H1 (cell line): ENCODE measurements at regions not wholly inside any gene's neighbourhood (a gene's known extent, or its start where the extent isn't known, plus 50 kb on each side); places are given as distances from the start of the nearest gene placed in this dataset.
"Not testable (repeated sequence)": the region's sequence is repeated elsewhere in the genome, so short reads cannot be mapped to it uniquely, and the experiment has no call there.

Experiments
- CTCF ChIA-PET: fragments of 300-600 bp; sonication (Branson Sonifier 250); formaldehyde crosslinking; loops from one replicate; lab custom pipeline; 2021; ENCODE audit not compliant: partially characterized antibody; lab: Charles Lee
- POLR2A ChIA-PET: fragments of 300-600 bp; sonication (Branson Sonifier 250); formaldehyde crosslinking; loops from one replicate; lab custom pipeline; 2021; ENCODE audit warnings: inconsistent platforms; ENCODE audit not compliant: partially characterized antibody; lab: Charles Lee
- DNase-seq, 2 experiments: peaks; one replicate each; pipeline versions ENCODE4 v3.0.0 to v3.0.0-alpha.2; 2010 to 2022; ENCODE audit warnings: low spot score in 2 of 2, low read depth in 1 of 2, mixed read lengths in 1 of 2
- FAIRE-seq: peaks from 2 replicates; lab custom pipeline; 2011; peaks lifted over from hg19 to GRCh38; lab: Jason Lieb, UNC
- H2AFZ ChIP-seq: 2 replicates; pipeline ENCODE4 v1.8.1; 2012; ENCODE audit warnings: low read length, inconsistent platforms
- H2AK5ac ChIP-seq: 2 replicates; pipeline ENCODE4 v1.6.1; 2013; ENCODE audit warnings: low read depth, low read length
- H2BK120ac ChIP-seq: replicated peaks from 2 replicates; pipeline ENCODE3; 2013; ENCODE audit warnings: low read depth, low read length, inconsistent platforms
- H2BK12ac ChIP-seq: 2 replicates; pipeline ENCODE4 v1.6.1; 2013; ENCODE audit warnings: low read depth, low read length
- H2BK15ac ChIP-seq: 2 replicates; pipeline ENCODE4 v1.6.1; 2013; ENCODE audit warnings: low read length
- H2BK20ac ChIP-seq: 2 replicates; pipeline ENCODE4 v1.6.1; 2013; ENCODE audit warnings: low read length
- H2BK5ac ChIP-seq: 2 replicates; pipeline ENCODE4 v1.6.1; 2013; ENCODE audit warnings: low read depth, low read length
- H3K14ac ChIP-seq: 2 replicates; pipeline ENCODE4 v1.6.1; 2013; ENCODE audit warnings: inconsistent platforms; ENCODE audit not compliant: insufficient read length
- H3K18ac ChIP-seq: 2 replicates; pipeline ENCODE4 v1.6.1; 2013; ENCODE audit warnings: low read length; ENCODE audit errors: extremely low read depth
- H3K23ac ChIP-seq: 2 replicates; pipeline ENCODE4 v1.6.1; 2013; ENCODE audit warnings: inconsistent platforms; ENCODE audit not compliant: insufficient read length
- H3K23me2 ChIP-seq: 2 replicates; pipeline ENCODE4 v1.6.1; 2013; ENCODE audit warnings: low read depth, low read length
- H3K27ac ChIP-seq: 2 replicates; pipeline ENCODE4 v1.6.1; 2011; ENCODE audit warnings: low read depth, low read length, inconsistent platforms
- H3K27me3 ChIP-seq, 4 experiments: replicated peaks in 1 of 4; 1 replicate in 1 of 4; 2 replicates in 3 of 4; pipeline versions ENCODE4 v1.6.1 to v1.8.1; 2011 to 2013; ENCODE audit warnings: low read length in 3 of 4, mild to moderate bottlenecking in 3 of 4, inconsistent platforms in 2 of 4, mixed read lengths in 2 of 4, moderate library complexity in 1 of 4; ENCODE audit not compliant: control insufficient read depth in 3 of 4, insufficient read depth in 3 of 4; ENCODE audit errors: extremely low read depth in 1 of 4
- H3K36me3 ChIP-seq, 4 experiments: 2 replicates each; pipeline versions ENCODE4 v1.6.1 to v1.8.1; 2011 to 2013; ENCODE audit warnings: mild to moderate bottlenecking in 4 of 4, low read length in 3 of 4, moderate library complexity in 2 of 4, control low read depth in 1 of 4, inconsistent platforms in 1 of 4; ENCODE audit not compliant: insufficient read depth in 4 of 4, control insufficient read depth in 2 of 4
- H3K4ac ChIP-seq: replicated peaks from 2 replicates; pipeline ENCODE3; 2013; ENCODE audit warnings: low read length, low read depth, mixed read lengths, inconsistent platforms; ENCODE audit not compliant: insufficient read length
- H3K4me1 ChIP-seq, 4 experiments: replicated peaks in 1 of 4; 1 replicate in 1 of 4; 2 replicates in 3 of 4; pipeline versions ENCODE4 v1.6.1 to v1.8.1; 2011 to 2013; ENCODE audit warnings: low read length in 3 of 4, inconsistent platforms in 2 of 4, mixed read lengths in 1 of 4; ENCODE audit not compliant: insufficient read depth in 4 of 4, control insufficient read depth in 3 of 4
- H3K4me2 ChIP-seq, 2 experiments: 2 replicates each; pipeline versions ENCODE4 v1.6.1 to v1.8.1; 2011 to 2013; ENCODE audit warnings: low read depth in 2 of 2, low read length in 2 of 2, control low read depth in 1 of 2, inconsistent platforms in 1 of 2, mild to moderate bottlenecking in 1 of 2; ENCODE audit not compliant: insufficient read depth in 1 of 2
- H3K4me3 ChIP-seq, 4 experiments: fragments of 200-600, 300-600 bp in 1 of 4; sonication (generic), shearing (Covaris generic), sonication (Bioruptor Twin) in 1 of 4; 2 replicates each; pipeline versions ENCODE4 v1.5.1 to v1.8.1; 2011 to 2016; ENCODE audit warnings: low read length in 4 of 4, low read depth in 3 of 4, control low read depth in 2 of 4, inconsistent platforms in 2 of 4, mild to moderate bottlenecking in 2 of 4, mixed read lengths in 1 of 4, moderate library complexity in 1 of 4; ENCODE audit not compliant: insufficient read depth in 2 of 4; ENCODE audit errors: extremely low read depth in 1 of 4
- H3K56ac ChIP-seq: replicated peaks from 2 replicates; pipeline ENCODE3; 2013; ENCODE audit warnings: low read depth, mild to moderate bottlenecking, mixed read lengths, low read length, inconsistent platforms; ENCODE audit not compliant: insufficient read length
- H3K79me1 ChIP-seq: 2 replicates; pipeline ENCODE4 v1.6.1; 2013; ENCODE audit warnings: low read depth, low read length, control low read depth
- H3K79me2 ChIP-seq, 2 experiments: 2 replicates each; pipeline versions ENCODE4 v1.6.1 to v1.8.1; 2012 to 2013; ENCODE audit warnings: low read length in 2 of 2, mild to moderate bottlenecking in 2 of 2, inconsistent platforms in 1 of 2; ENCODE audit not compliant: insufficient read depth in 2 of 2, control insufficient read depth in 1 of 2
- H3K9ac ChIP-seq, 4 experiments: replicated peaks in 1 of 4; 1 replicate in 1 of 4; 2 replicates in 3 of 4; pipeline versions ENCODE4 v1.6.1 to v1.8.1; 2011 to 2013; ENCODE audit warnings: low read depth in 3 of 4, low read length in 3 of 4, control low read depth in 2 of 4, mild to moderate bottlenecking in 2 of 4, moderate library complexity in 2 of 4, inconsistent platforms in 1 of 4; ENCODE audit errors: extremely low read depth in 1 of 4
- H3K9me3 ChIP-seq, 2 experiments: 2 replicates each; pipeline versions ENCODE4 v1.6.1 to v1.8.1; 2012 to 2013; ENCODE audit warnings: mild to moderate bottlenecking in 2 of 2, moderate library complexity in 2 of 2, control low read depth in 1 of 2, inconsistent platforms in 1 of 2, low read depth in 1 of 2, low read length in 1 of 2, mixed read lengths in 1 of 2; ENCODE audit not compliant: insufficient read depth in 2 of 2
- H4K20me1 ChIP-seq, 2 experiments: replicated peaks in 1 of 2; 2 replicates each; pipeline versions ENCODE3 to v1.8.1; 2011 to 2013; ENCODE audit warnings: inconsistent platforms in 2 of 2, low read length in 2 of 2, mild to moderate bottlenecking in 1 of 2; ENCODE audit not compliant: insufficient read depth in 2 of 2, control insufficient read depth in 1 of 2
- H4K5ac ChIP-seq: 2 replicates; pipeline ENCODE4 v1.6.1; 2013; ENCODE audit warnings: low read length, low read depth, mixed read lengths, inconsistent platforms; ENCODE audit not compliant: insufficient read length
- H4K8ac ChIP-seq: 2 replicates; pipeline ENCODE4 v1.8.0; 2013; ENCODE audit warnings: mild to moderate bottlenecking, moderate library complexity, low read length, inconsistent platforms; ENCODE audit not compliant: insufficient read depth; ENCODE audit errors: extremely low read depth
- H4K91ac ChIP-seq: replicated peaks from 2 replicates; pipeline ENCODE3; 2013; ENCODE audit warnings: low read length, mixed read lengths, inconsistent platforms; ENCODE audit not compliant: insufficient read length
- WGBS, 2 experiments: shearing (Covaris generic) in 1 of 2; methylation state at CpG; one replicate each; pipeline versions ENCODE4 v1.1.6 to v1.1.7; 2013 to 2015; ENCODE audit warnings: low lambda C conversion rate in 2 of 2, mixed read lengths in 2 of 2, inconsistent platforms in 1 of 2, low coverage in 1 of 2, missing lambda C conversion rate in 1 of 2; ENCODE audit not compliant: insufficient replicate concordance in 2 of 2, insufficient coverage in 1 of 2, insufficient read length in 1 of 2; ENCODE audit errors: extremely low coverage in 1 of 2, missing lambda C conversion rate in 1 of 2; 5-methylcytosine and 5-hydroxymethylcytosine counted together

DNA sequence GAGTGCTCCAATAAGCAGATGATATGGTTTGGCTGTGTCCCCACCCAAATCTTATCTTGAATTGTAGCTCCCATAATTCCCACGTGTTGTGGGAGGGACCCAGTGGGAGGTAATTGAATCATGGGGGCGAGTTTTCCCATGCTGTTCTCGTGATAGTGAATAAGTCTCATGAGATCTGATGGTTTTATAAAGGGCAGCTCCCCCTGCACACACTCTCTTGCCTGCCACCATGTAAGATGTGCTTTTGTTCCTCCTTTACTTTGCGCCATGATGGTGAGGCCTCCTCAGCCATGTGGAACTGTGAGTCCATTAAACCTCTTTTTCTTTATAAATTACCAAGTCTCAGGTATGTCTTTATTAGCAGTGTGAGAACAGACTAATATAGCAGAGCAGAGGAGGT is 142.5 kb downstream of the ADSS2 start:
- H3K4ac ChIP-seq, H4K5ac ChIP-seq, H3K36me3 ChIP-seq, H2BK120ac ChIP-seq, H3K23ac ChIP-seq, H4K20me1 ChIP-seq, H3K23me2 ChIP-seq, POLR2A ChIA-PET, H4K8ac ChIP-seq, H2BK15ac ChIP-seq, H3K9ac ChIP-seq, H3K4me2 ChIP-seq, H3K4me3 ChIP-seq, H3K27me3 ChIP-seq, H3K79me2 ChIP-seq, H3K4me1 ChIP-seq, H3K27ac ChIP-seq, DNase-seq, FAIRE-seq, H2AFZ ChIP-seq, H2BK20ac ChIP-seq, H2AK5ac ChIP-seq, H3K14ac ChIP-seq, H3K56ac ChIP-seq, H4K91ac ChIP-seq, H2BK12ac ChIP-seq, H3K79me1 ChIP-seq, H2BK5ac ChIP-seq, H3K18ac ChIP-seq: not testable (repeated sequence)
- peaks cover 15 to 21% of the 10 kb centered on the region in 2 experiments; a peak in 3 of 4 replicates for H3K9me3 ChIP-seq
- WGBS, 2 experiments = 92% methylated on average over 4 of the region's 4 CpGs; no CpG with 5 or more reads in 1 of the 2 experiments
- CTCF ChIA-PET = interaction anchor here (0.8 to 1.3 kb wide), 2 partner anchors 10 to 12 kb away, joined by 3 to 5 read pairs; no protein-coding TSS in a partner anchor
